ENCODE measurements at regions not wholly inside any gene's neighbourhood (a gene's known extent, or its start where the extent isn't known, plus 50 kb on each side); places are given as distances from the start of the nearest gene placed in this dataset.

GRCh38 chr17:73749928-73750605 is 105.8 kb upstream of the SDK2 start:
- no peak for DNase-seq (ENCODE audit: extremely low read depth, low read depth)
- TF ChIP-seq CTCF (IDR thresholded peaks at IDR 0.05; ENCODE audit: low read depth, low read length), result no peak

GRCh38 chr17:73750975-73751374 is 106.7 kb upstream of the SDK2 start:
- DNase-seq (ENCODE audit: extremely low read depth, low read depth), result no peak
- TF ChIP-seq CTCF (IDR thresholded peaks at IDR 0.05; ENCODE audit: low read depth, low read length), result no peak

- TF ChIP-seq CTCF (IDR thresholded peaks at IDR 0.05; ENCODE audit: low read depth, low read length), result no peak
- no peak for DNase-seq (ENCODE audit: extremely low read depth, low read depth)
These were observed 109.7 kb upstream of the SDK2 start for GRCh38 chr17:73753751-73754496.

- no peak for DNase-seq (ENCODE audit: extremely low read depth, low read depth)
- no peak for TF ChIP-seq CTCF (IDR thresholded peaks at IDR 0.05; ENCODE audit: low read depth, low read length)
These were observed 110.7 kb upstream of the SDK2 start for GRCh38 chr17:73754886-73755400.

- DNase-seq (ENCODE audit: extremely low read depth, low read depth), result no peak
- TF ChIP-seq CTCF (IDR thresholded peaks at IDR 0.05; ENCODE audit: low read depth, low read length), result no peak
These were observed 113.2 kb upstream of the SDK2 start for GRCh38 chr17:73757420-73757819.

- no peak for DNase-seq (ENCODE audit: extremely low read depth, low read depth)
- TF ChIP-seq CTCF (IDR thresholded peaks at IDR 0.05; ENCODE audit: low read depth, low read length), result no peak
These were observed 114.0 kb upstream of the SDK2 start for GRCh38 chr17:73758245-73758644.

- no peak for TF ChIP-seq CTCF (IDR thresholded peaks at IDR 0.05; ENCODE audit: low read depth, low read length)
- DNase-seq (ENCODE audit: extremely low read depth, low read depth), result no peak
These were observed 115.1 kb upstream of the SDK2 start for GRCh38 chr17:73759324-73759723.
